Liver (tissue), 2 donors: ENCODE measurements at regions not wholly inside any gene's neighbourhood (a gene's known extent, or its start where the extent isn't known, plus 50 kb on each side); places are given as distances from the start of the nearest gene placed in this dataset.

Experiments
- YY1 ChIP-seq: IDR thresholded peaks from 2 replicates; pipeline ENCODE4 v1.6.1; 2016; ENCODE audit warnings: antibody characterized with exemption, mild to moderate bottlenecking
- TF ChIP-seq, protein P1 (sequence below): fragments of 150-350 bp; IDR thresholded peaks from 2 replicates; pipeline ENCODE4 v1.5.1; 2017; ENCODE audit warnings: improper control_type of control experiment, low read depth, low read length; ENCODE audit not compliant: missing input control
- TF ChIP-seq, protein P2 (sequence below): IDR thresholded peaks from 2 replicates; pipeline ENCODE4 v1.6.1; 2016; ENCODE audit warnings: antibody characterized with exemption, mild to moderate bottlenecking
- donor health status: healthy.

DNA sequence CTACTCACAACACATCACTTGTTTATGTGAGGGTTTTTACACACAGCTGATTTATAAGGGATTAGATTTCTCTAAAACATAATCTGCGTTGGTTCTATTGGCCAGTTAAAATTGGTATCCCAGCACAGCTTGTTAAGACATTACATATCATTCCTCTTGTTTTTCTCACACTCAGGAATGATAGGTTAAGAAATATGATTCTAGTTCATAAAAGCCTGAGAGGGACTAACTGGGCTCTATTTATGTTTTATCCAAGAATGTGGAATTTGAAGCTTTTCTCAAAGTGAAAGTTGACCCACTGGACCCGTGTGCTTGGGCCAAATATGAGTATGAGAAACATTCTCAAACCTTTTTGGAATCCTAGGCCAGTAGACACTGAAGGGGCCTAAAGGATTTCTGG lies 117.3 kb downstream of the TMEM170B start:
- TF ChIP-seq, protein P1, sequence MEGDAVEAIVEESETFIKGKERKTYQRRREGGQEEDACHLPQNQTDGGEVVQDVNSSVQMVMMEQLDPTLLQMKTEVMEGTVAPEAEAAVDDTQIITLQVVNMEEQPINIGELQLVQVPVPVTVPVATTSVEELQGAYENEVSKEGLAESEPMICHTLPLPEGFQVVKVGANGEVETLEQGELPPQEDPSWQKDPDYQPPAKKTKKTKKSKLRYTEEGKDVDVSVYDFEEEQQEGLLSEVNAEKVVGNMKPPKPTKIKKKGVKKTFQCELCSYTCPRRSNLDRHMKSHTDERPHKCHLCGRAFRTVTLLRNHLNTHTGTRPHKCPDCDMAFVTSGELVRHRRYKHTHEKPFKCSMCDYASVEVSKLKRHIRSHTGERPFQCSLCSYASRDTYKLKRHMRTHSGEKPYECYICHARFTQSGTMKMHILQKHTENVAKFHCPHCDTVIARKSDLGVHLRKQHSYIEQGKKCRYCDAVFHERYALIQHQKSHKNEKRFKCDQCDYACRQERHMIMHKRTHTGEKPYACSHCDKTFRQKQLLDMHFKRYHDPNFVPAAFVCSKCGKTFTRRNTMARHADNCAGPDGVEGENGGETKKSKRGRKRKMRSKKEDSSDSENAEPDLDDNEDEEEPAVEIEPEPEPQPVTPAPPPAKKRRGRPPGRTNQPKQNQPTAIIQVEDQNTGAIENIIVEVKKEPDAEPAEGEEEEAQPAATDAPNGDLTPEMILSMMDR = no peak
- no peak for TF ChIP-seq YY1
- TF ChIP-seq, protein P2, sequence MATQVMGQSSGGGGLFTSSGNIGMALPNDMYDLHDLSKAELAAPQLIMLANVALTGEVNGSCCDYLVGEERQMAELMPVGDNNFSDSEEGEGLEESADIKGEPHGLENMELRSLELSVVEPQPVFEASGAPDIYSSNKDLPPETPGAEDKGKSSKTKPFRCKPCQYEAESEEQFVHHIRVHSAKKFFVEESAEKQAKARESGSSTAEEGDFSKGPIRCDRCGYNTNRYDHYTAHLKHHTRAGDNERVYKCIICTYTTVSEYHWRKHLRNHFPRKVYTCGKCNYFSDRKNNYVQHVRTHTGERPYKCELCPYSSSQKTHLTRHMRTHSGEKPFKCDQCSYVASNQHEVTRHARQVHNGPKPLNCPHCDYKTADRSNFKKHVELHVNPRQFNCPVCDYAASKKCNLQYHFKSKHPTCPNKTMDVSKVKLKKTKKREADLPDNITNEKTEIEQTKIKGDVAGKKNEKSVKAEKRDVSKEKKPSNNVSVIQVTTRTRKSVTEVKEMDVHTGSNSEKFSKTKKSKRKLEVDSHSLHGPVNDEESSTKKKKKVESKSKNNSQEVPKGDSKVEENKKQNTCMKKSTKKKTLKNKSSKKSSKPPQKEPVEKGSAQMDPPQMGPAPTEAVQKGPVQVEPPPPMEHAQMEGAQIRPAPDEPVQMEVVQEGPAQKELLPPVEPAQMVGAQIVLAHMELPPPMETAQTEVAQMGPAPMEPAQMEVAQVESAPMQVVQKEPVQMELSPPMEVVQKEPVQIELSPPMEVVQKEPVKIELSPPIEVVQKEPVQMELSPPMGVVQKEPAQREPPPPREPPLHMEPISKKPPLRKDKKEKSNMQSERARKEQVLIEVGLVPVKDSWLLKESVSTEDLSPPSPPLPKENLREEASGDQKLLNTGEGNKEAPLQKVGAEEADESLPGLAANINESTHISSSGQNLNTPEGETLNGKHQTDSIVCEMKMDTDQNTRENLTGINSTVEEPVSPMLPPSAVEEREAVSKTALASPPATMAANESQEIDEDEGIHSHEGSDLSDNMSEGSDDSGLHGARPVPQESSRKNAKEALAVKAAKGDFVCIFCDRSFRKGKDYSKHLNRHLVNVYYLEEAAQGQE = no peak
